K562 (cell line): ENCODE measurements at regions not wholly inside any gene's neighbourhood (a gene's known extent, or its start where the extent isn't known, plus 50 kb on each side); places are given as distances from the start of the nearest gene placed in this dataset.

ENCODE experiments used
- KLF16 ChIP-seq: IDR thresholded peaks from 2 replicates; pipeline ENCODE4 v1.6.1; 2016; ENCODE audit warnings: antibody characterized with exemption
- PPARD ChIP-seq: fragments of 250-450 bp; sonication (Bioruptor Pico); IDR thresholded peaks from 2 replicates; pipeline ENCODE4 v1.8.0; 2022; ENCODE audit warnings: inconsistent platforms, mild to moderate bottlenecking, moderate library complexity
- RB1 ChIP-seq: fragments of 450-650 bp; IDR thresholded peaks from 2 replicates; pipeline ENCODE4 v1.6.1; 2017; ENCODE audit warnings: low read depth, mild to moderate bottlenecking
- SMAD1 ChIP-seq: fragments of 150-350 bp; IDR thresholded peaks from 2 replicates; pipeline ENCODE4 v1.6.1; 2014; ENCODE audit warnings: low read length, low read depth; ENCODE audit not compliant: partially characterized antibody
- TAF7 ChIP-seq: fragments of 450-650 bp; IDR thresholded peaks from 2 replicates; pipeline ENCODE4 v1.6.1; 2016; ENCODE audit warnings: missing genetic modification characterization, missing compliant biosample characterization
- ZNF143 ChIP-seq: sonication (generic); formaldehyde crosslinking; IDR thresholded peaks from 2 replicates; pipeline ENCODE4 v1.9.0; 2022; ENCODE audit warnings: mild to moderate bottlenecking, missing genetic modification reagents
- ZNF24 ChIP-seq: fragments of 450-650 bp; IDR thresholded peaks from 2 replicates; pipeline ENCODE4 v1.6.1; 2016
- ZNF263 ChIP-seq: sonication (generic); formaldehyde crosslinking; IDR thresholded peaks from 2 replicates; pipeline ENCODE4 v1.8.0; 2022; ENCODE audit warnings: mild to moderate bottlenecking, missing genetic modification reagents, borderline replicate concordance
- ZNF511 ChIP-seq: sonication (generic); formaldehyde crosslinking; IDR thresholded peaks from 2 replicates; pipeline ENCODE4 v1.8.0; 2022; ENCODE audit warnings: mild to moderate bottlenecking, missing genetic modification reagents
- ZNF639 ChIP-seq, 2 experiments: fragments of 200-800 bp in 1 of 2; sonication (Bioruptor generic) in 1 of 2; sonication (generic) in 1 of 2; formaldehyde crosslinking in 1 of 2; IDR thresholded peaks in 1 of 2; conservative IDR thresholded peaks in 1 of 2; 2 replicates each; pipeline versions ENCODE4 v1.5.0 to v1.6.1; 2016 to 2020; ENCODE audit warnings: missing compliant biosample characterization in 1 of 2, missing genetic modification characterization in 1 of 2, missing genetic modification reagents in 1 of 2
- TF ChIP-seq, protein P1 (sequence below): sonication (generic); formaldehyde crosslinking; IDR thresholded peaks from 2 replicates; pipeline ENCODE4 v1.8.1; 2022; ENCODE audit warnings: missing genetic modification reagents
- TF ChIP-seq, protein P2 (sequence below): fragments of 250-450 bp; sonication (Bioruptor Pico); IDR thresholded peaks from 2 replicates; pipeline ENCODE4 v1.5.0; 2021
- TF ChIP-seq, protein P3 (sequence below): sonication (generic); formaldehyde crosslinking; IDR thresholded peaks from 2 replicates; pipeline ENCODE4 v1.8.0; 2022; ENCODE audit warnings: mild to moderate bottlenecking, missing genetic modification reagents, borderline replicate concordance

GRCh38 chr5:40399349-40399748, 280.4 kb upstream of the PTGER4 start (continued):
- TF ChIP-seq PPARD (CRISPR knock-in tag) (no peak), ZNF639 (CRISPR knock-in tag; conservative IDR thresholded peaks at IDR 0.05 in 1 of 2, IDR thresholded peaks at IDR 0.05 in 1 of 2) (no peak), SMAD1 (no peak), ZNF143 (no peak), RB1 (no peak), ZNF263 (CRISPR knock-in tag) (no peak), TAF7 (tag) (no peak), KLF16 (no peak), ZNF511 (no peak), ZNF24 (no peak)
- TF ChIP-seq, protein P1, sequence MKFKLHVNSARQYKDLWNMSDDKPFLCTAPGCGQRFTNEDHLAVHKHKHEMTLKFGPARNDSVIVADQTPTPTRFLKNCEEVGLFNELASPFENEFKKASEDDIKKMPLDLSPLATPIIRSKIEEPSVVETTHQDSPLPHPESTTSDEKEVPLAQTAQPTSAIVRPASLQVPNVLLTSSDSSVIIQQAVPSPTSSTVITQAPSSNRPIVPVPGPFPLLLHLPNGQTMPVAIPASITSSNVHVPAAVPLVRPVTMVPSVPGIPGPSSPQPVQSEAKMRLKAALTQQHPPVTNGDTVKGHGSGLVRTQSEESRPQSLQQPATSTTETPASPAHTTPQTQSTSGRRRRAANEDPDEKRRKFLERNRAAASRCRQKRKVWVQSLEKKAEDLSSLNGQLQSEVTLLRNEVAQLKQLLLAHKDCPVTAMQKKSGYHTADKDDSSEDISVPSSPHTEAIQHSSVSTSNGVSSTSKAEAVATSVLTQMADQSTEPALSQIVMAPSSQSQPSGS, result no peak
- TF ChIP-seq, protein P2, sequence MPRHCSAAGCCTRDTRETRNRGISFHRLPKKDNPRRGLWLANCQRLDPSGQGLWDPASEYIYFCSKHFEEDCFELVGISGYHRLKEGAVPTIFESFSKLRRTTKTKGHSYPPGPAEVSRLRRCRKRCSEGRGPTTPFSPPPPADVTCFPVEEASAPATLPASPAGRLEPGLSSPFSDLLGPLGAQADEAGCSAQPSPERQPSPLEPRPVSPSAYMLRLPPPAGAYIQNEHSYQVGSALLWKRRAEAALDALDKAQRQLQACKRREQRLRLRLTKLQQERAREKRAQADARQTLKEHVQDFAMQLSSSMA (CRISPR knock-in tag), result no peak
- TF ChIP-seq, protein P3, sequence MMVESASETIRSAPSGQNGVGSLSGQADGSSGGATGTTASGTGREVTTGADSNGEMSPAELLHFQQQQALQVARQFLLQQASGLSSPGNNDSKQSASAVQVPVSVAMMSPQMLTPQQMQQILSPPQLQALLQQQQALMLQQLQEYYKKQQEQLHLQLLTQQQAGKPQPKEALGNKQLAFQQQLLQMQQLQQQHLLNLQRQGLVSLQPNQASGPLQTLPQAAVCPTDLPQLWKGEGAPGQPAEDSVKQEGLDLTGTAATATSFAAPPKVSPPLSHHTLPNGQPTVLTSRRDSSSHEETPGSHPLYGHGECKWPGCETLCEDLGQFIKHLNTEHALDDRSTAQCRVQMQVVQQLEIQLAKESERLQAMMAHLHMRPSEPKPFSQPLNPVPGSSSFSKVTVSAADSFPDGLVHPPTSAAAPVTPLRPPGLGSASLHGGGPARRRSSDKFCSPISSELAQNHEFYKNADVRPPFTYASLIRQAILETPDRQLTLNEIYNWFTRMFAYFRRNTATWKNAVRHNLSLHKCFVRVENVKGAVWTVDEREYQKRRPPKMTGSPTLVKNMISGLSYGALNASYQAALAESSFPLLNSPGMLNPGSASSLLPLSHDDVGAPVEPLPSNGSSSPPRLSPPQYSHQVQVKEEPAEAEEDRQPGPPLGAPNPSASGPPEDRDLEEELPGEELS, result no peak
